H1 (cell line): ENCODE measurements at regions not wholly inside any gene's neighbourhood (a gene's known extent, or its start where the extent isn't known, plus 50 kb on each side); places are given as distances from the start of the nearest gene placed in this dataset.

Experiments
- CTCF ChIA-PET: fragments of 300-600 bp; sonication (Branson Sonifier 250); formaldehyde crosslinking; loops from one replicate; lab custom pipeline; 2021; ENCODE audit not compliant: partially characterized antibody; lab: Charles Lee
- POLR2A ChIA-PET: fragments of 300-600 bp; sonication (Branson Sonifier 250); formaldehyde crosslinking; loops from one replicate; lab custom pipeline; 2021; ENCODE audit warnings: inconsistent platforms; ENCODE audit not compliant: partially characterized antibody; lab: Charles Lee
- DNase-seq, 2 experiments: peaks; one replicate each; pipeline versions ENCODE4 v3.0.0 to v3.0.0-alpha.2; 2010 to 2022; ENCODE audit warnings: low spot score in 2 of 2, low read depth in 1 of 2, mixed read lengths in 1 of 2
- FAIRE-seq: peaks from 2 replicates; lab custom pipeline; 2011; peaks lifted over from hg19 to GRCh38; lab: Jason Lieb, UNC
- H2AFZ ChIP-seq: 2 replicates; pipeline ENCODE4 v1.8.1; 2012; ENCODE audit warnings: low read length, inconsistent platforms
- H2AK5ac ChIP-seq: 2 replicates; pipeline ENCODE4 v1.6.1; 2013; ENCODE audit warnings: low read depth, low read length
- H2BK120ac ChIP-seq: replicated peaks from 2 replicates; pipeline ENCODE3; 2013; ENCODE audit warnings: low read depth, low read length, inconsistent platforms
- H2BK12ac ChIP-seq: 2 replicates; pipeline ENCODE4 v1.6.1; 2013; ENCODE audit warnings: low read depth, low read length
- H2BK15ac ChIP-seq: 2 replicates; pipeline ENCODE4 v1.6.1; 2013; ENCODE audit warnings: low read length
- H2BK20ac ChIP-seq: 2 replicates; pipeline ENCODE4 v1.6.1; 2013; ENCODE audit warnings: low read length
- H2BK5ac ChIP-seq: 2 replicates; pipeline ENCODE4 v1.6.1; 2013; ENCODE audit warnings: low read depth, low read length
- H3K14ac ChIP-seq: 2 replicates; pipeline ENCODE4 v1.6.1; 2013; ENCODE audit warnings: inconsistent platforms; ENCODE audit not compliant: insufficient read length
- H3K18ac ChIP-seq: 2 replicates; pipeline ENCODE4 v1.6.1; 2013; ENCODE audit warnings: low read length; ENCODE audit errors: extremely low read depth
- H3K23ac ChIP-seq: 2 replicates; pipeline ENCODE4 v1.6.1; 2013; ENCODE audit warnings: inconsistent platforms; ENCODE audit not compliant: insufficient read length
- H3K23me2 ChIP-seq: 2 replicates; pipeline ENCODE4 v1.6.1; 2013; ENCODE audit warnings: low read depth, low read length
- H3K27ac ChIP-seq: 2 replicates; pipeline ENCODE4 v1.6.1; 2011; ENCODE audit warnings: low read depth, low read length, inconsistent platforms
- H3K27me3 ChIP-seq, 4 experiments: replicated peaks in 1 of 4; 1 replicate in 1 of 4; 2 replicates in 3 of 4; pipeline versions ENCODE4 v1.6.1 to v1.8.1; 2011 to 2013; ENCODE audit warnings: low read length in 3 of 4, mild to moderate bottlenecking in 3 of 4, inconsistent platforms in 2 of 4, mixed read lengths in 2 of 4, moderate library complexity in 1 of 4; ENCODE audit not compliant: control insufficient read depth in 3 of 4, insufficient read depth in 3 of 4; ENCODE audit errors: extremely low read depth in 1 of 4
- H3K36me3 ChIP-seq, 4 experiments: 2 replicates each; pipeline versions ENCODE4 v1.6.1 to v1.8.1; 2011 to 2013; ENCODE audit warnings: mild to moderate bottlenecking in 4 of 4, low read length in 3 of 4, moderate library complexity in 2 of 4, control low read depth in 1 of 4, inconsistent platforms in 1 of 4; ENCODE audit not compliant: insufficient read depth in 4 of 4, control insufficient read depth in 2 of 4
- H3K4ac ChIP-seq: replicated peaks from 2 replicates; pipeline ENCODE3; 2013; ENCODE audit warnings: low read length, low read depth, mixed read lengths, inconsistent platforms; ENCODE audit not compliant: insufficient read length
- H3K4me1 ChIP-seq, 4 experiments: replicated peaks in 1 of 4; 1 replicate in 1 of 4; 2 replicates in 3 of 4; pipeline versions ENCODE4 v1.6.1 to v1.8.1; 2011 to 2013; ENCODE audit warnings: low read length in 3 of 4, inconsistent platforms in 2 of 4, mixed read lengths in 1 of 4; ENCODE audit not compliant: insufficient read depth in 4 of 4, control insufficient read depth in 3 of 4
- H3K4me2 ChIP-seq, 2 experiments: 2 replicates each; pipeline versions ENCODE4 v1.6.1 to v1.8.1; 2011 to 2013; ENCODE audit warnings: low read depth in 2 of 2, low read length in 2 of 2, control low read depth in 1 of 2, inconsistent platforms in 1 of 2, mild to moderate bottlenecking in 1 of 2; ENCODE audit not compliant: insufficient read depth in 1 of 2
- H3K4me3 ChIP-seq, 4 experiments: fragments of 200-600, 300-600 bp in 1 of 4; sonication (generic), shearing (Covaris generic), sonication (Bioruptor Twin) in 1 of 4; 2 replicates each; pipeline versions ENCODE4 v1.5.1 to v1.8.1; 2011 to 2016; ENCODE audit warnings: low read length in 4 of 4, low read depth in 3 of 4, control low read depth in 2 of 4, inconsistent platforms in 2 of 4, mild to moderate bottlenecking in 2 of 4, mixed read lengths in 1 of 4, moderate library complexity in 1 of 4; ENCODE audit not compliant: insufficient read depth in 2 of 4; ENCODE audit errors: extremely low read depth in 1 of 4
- H3K56ac ChIP-seq: replicated peaks from 2 replicates; pipeline ENCODE3; 2013; ENCODE audit warnings: low read depth, mild to moderate bottlenecking, mixed read lengths, low read length, inconsistent platforms; ENCODE audit not compliant: insufficient read length
- H3K79me1 ChIP-seq: 2 replicates; pipeline ENCODE4 v1.6.1; 2013; ENCODE audit warnings: low read depth, low read length, control low read depth
- H3K79me2 ChIP-seq, 2 experiments: 2 replicates each; pipeline versions ENCODE4 v1.6.1 to v1.8.1; 2012 to 2013; ENCODE audit warnings: low read length in 2 of 2, mild to moderate bottlenecking in 2 of 2, inconsistent platforms in 1 of 2; ENCODE audit not compliant: insufficient read depth in 2 of 2, control insufficient read depth in 1 of 2
- H3K9ac ChIP-seq, 4 experiments: replicated peaks in 1 of 4; 1 replicate in 1 of 4; 2 replicates in 3 of 4; pipeline versions ENCODE4 v1.6.1 to v1.8.1; 2011 to 2013; ENCODE audit warnings: low read depth in 3 of 4, low read length in 3 of 4, control low read depth in 2 of 4, mild to moderate bottlenecking in 2 of 4, moderate library complexity in 2 of 4, inconsistent platforms in 1 of 4; ENCODE audit errors: extremely low read depth in 1 of 4
- H3K9me3 ChIP-seq, 2 experiments: 2 replicates each; pipeline versions ENCODE4 v1.6.1 to v1.8.1; 2012 to 2013; ENCODE audit warnings: mild to moderate bottlenecking in 2 of 2, moderate library complexity in 2 of 2, control low read depth in 1 of 2, inconsistent platforms in 1 of 2, low read depth in 1 of 2, low read length in 1 of 2, mixed read lengths in 1 of 2; ENCODE audit not compliant: insufficient read depth in 2 of 2
- H4K20me1 ChIP-seq, 2 experiments: replicated peaks in 1 of 2; 2 replicates each; pipeline versions ENCODE3 to v1.8.1; 2011 to 2013; ENCODE audit warnings: inconsistent platforms in 2 of 2, low read length in 2 of 2, mild to moderate bottlenecking in 1 of 2; ENCODE audit not compliant: insufficient read depth in 2 of 2, control insufficient read depth in 1 of 2
- H4K5ac ChIP-seq: 2 replicates; pipeline ENCODE4 v1.6.1; 2013; ENCODE audit warnings: low read length, low read depth, mixed read lengths, inconsistent platforms; ENCODE audit not compliant: insufficient read length
- H4K8ac ChIP-seq: 2 replicates; pipeline ENCODE4 v1.8.0; 2013; ENCODE audit warnings: mild to moderate bottlenecking, moderate library complexity, low read length, inconsistent platforms; ENCODE audit not compliant: insufficient read depth; ENCODE audit errors: extremely low read depth
- H4K91ac ChIP-seq: replicated peaks from 2 replicates; pipeline ENCODE3; 2013; ENCODE audit warnings: low read length, mixed read lengths, inconsistent platforms; ENCODE audit not compliant: insufficient read length
- TF ChIP-seq, protein P1 (sequence below): fragments of 300-600 bp; sonication (generic); IDR thresholded peaks from 2 replicates; pipeline ENCODE4 v1.7.1; 2012; ENCODE audit warnings: low read length, moderate library complexity, mild to moderate bottlenecking, inconsistent platforms; ENCODE audit not compliant: insufficient replicate concordance

DNA sequence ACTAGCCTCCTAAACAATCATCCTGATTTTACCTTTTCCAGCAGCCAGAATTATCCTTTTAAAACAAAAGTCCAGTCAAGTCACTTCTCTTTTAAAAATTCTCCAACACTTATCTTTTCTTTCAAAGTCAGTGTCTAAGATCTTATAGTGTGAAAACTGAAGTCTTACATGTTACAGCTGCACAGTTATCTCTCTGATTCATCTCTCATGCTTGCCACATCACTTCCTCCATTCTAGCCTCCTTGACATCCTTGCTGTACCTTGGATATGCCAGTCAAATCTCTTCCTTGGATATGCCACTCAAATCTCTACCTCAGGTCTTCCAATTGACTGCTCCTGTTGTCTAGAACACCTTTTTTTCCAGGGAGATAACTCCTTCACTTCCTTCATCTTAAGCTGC is 361.7 kb upstream of the FTMT start:
- Histone ChIP-seq H2BK120ac (no peak overlapping the region), H3K23ac (no peak overlapping the region), H3K36me3 (no peaks in the 10 kb centered on the region), H3K18ac (no peak overlapping the region), H4K5ac (no peak overlapping the region), H3K79me2 (no peaks in the 10 kb centered on the region), H3K9ac (no peak overlapping the region), H3K79me1 (no peaks in the 10 kb centered on the region), H3K27ac (no peak overlapping the region), H2BK5ac (no peak overlapping the region), H2AFZ (0 out of 2 replicates have a peak overlapping the region, but pooled peaks have one; percentile 47), H2BK20ac (no peak overlapping the region), H2BK12ac (no peak overlapping the region), H3K4me2 (no peak overlapping the region), H4K20me1 (no peaks in the 10 kb centered on the region), H3K4me3 (no peak overlapping the region), H3K56ac (no peak overlapping the region), H3K23me2 (no peaks in the 10 kb centered on the region), H4K91ac (no peak overlapping the region), H3K14ac (no peak overlapping the region), H3K4me1 (no peaks in the 10 kb centered on the region), H3K9me3 (0 out of 4 replicates have a peak, but pooled peaks cover 0 to 2% of the 10 kb centered on the region in 2 experiments), H2AK5ac (no peak overlapping the region), H3K27me3 (no peaks in the 10 kb centered on the region), H3K4ac (no peak overlapping the region), H2BK15ac (no peak overlapping the region), H4K8ac (no peak overlapping the region)
- ChIA-PET CTCF (no interaction called here), POLR2A (interaction anchor here (0.6 kb wide), 1 partner anchor 40 kb away, joined by 3 read pairs; no protein-coding TSS in a partner anchor)
- FAIRE-seq: no peak
- DNase-seq: no peak
- TF ChIP-seq, protein P1, sequence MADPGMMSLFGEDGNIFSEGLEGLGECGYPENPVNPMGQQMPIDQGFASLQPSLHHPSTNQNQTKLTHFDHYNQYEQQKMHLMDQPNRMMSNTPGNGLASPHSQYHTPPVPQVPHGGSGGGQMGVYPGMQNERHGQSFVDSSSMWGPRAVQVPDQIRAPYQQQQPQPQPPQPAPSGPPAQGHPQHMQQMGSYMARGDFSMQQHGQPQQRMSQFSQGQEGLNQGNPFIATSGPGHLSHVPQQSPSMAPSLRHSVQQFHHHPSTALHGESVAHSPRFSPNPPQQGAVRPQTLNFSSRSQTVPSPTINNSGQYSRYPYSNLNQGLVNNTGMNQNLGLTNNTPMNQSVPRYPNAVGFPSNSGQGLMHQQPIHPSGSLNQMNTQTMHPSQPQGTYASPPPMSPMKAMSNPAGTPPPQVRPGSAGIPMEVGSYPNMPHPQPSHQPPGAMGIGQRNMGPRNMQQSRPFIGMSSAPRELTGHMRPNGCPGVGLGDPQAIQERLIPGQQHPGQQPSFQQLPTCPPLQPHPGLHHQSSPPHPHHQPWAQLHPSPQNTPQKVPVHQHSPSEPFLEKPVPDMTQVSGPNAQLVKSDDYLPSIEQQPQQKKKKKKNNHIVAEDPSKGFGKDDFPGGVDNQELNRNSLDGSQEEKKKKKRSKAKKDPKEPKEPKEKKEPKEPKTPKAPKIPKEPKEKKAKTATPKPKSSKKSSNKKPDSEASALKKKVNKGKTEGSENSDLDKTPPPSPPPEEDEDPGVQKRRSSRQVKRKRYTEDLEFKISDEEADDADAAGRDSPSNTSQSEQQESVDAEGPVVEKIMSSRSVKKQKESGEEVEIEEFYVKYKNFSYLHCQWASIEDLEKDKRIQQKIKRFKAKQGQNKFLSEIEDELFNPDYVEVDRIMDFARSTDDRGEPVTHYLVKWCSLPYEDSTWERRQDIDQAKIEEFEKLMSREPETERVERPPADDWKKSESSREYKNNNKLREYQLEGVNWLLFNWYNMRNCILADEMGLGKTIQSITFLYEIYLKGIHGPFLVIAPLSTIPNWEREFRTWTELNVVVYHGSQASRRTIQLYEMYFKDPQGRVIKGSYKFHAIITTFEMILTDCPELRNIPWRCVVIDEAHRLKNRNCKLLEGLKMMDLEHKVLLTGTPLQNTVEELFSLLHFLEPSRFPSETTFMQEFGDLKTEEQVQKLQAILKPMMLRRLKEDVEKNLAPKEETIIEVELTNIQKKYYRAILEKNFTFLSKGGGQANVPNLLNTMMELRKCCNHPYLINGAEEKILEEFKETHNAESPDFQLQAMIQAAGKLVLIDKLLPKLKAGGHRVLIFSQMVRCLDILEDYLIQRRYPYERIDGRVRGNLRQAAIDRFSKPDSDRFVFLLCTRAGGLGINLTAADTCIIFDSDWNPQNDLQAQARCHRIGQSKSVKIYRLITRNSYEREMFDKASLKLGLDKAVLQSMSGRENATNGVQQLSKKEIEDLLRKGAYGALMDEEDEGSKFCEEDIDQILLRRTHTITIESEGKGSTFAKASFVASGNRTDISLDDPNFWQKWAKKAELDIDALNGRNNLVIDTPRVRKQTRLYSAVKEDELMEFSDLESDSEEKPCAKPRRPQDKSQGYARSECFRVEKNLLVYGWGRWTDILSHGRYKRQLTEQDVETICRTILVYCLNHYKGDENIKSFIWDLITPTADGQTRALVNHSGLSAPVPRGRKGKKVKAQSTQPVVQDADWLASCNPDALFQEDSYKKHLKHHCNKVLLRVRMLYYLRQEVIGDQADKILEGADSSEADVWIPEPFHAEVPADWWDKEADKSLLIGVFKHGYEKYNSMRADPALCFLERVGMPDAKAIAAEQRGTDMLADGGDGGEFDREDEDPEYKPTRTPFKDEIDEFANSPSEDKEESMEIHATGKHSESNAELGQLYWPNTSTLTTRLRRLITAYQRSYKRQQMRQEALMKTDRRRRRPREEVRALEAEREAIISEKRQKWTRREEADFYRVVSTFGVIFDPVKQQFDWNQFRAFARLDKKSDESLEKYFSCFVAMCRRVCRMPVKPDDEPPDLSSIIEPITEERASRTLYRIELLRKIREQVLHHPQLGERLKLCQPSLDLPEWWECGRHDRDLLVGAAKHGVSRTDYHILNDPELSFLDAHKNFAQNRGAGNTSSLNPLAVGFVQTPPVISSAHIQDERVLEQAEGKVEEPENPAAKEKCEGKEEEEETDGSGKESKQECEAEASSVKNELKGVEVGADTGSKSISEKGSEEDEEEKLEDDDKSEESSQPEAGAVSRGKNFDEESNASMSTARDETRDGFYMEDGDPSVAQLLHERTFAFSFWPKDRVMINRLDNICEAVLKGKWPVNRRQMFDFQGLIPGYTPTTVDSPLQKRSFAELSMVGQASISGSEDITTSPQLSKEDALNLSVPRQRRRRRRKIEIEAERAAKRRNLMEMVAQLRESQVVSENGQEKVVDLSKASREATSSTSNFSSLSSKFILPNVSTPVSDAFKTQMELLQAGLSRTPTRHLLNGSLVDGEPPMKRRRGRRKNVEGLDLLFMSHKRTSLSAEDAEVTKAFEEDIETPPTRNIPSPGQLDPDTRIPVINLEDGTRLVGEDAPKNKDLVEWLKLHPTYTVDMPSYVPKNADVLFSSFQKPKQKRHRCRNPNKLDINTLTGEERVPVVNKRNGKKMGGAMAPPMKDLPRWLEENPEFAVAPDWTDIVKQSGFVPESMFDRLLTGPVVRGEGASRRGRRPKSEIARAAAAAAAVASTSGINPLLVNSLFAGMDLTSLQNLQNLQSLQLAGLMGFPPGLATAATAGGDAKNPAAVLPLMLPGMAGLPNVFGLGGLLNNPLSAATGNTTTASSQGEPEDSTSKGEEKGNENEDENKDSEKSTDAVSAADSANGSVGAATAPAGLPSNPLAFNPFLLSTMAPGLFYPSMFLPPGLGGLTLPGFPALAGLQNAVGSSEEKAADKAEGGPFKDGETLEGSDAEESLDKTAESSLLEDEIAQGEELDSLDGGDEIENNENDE: no peak
